Stomach (tissue), 4 donors: ENCODE measurements at regions not wholly inside any gene's neighbourhood (a gene's known extent, or its start where the extent isn't known, plus 50 kb on each side); places are given as distances from the start of the nearest gene placed in this dataset.

Experiments used
- EP300 ChIP-seq: sonication (generic); formaldehyde crosslinking; IDR thresholded peaks from one replicate; pipeline ENCODE4 v1.6.1; 2017; ENCODE audit warnings: antibody characterized with exemption
- POLR2A ChIP-seq, 4 donors: fragments of 450-650 bp; IDR thresholded peaks; one replicate each; pipeline ENCODE4 v1.6.1; 2016; ENCODE audit warnings: antibody characterized with exemption in 4 of 4, control low read depth in 2 of 4, mild to moderate bottlenecking in 1 of 4, moderate library complexity in 1 of 4
- POLR2AphosphoS5 ChIP-seq, 3 donors: sonication (generic); formaldehyde crosslinking; IDR thresholded peaks; one replicate each; pipeline ENCODE4 v1.6.1; 2016; ENCODE audit warnings: antibody characterized with exemption in 3 of 3
- TF ChIP-seq, protein P1 (sequence below), 7 experiments: fragments of 450-650 bp in 4 of 7; fragments of 200-600 bp in 3 of 7; sonication (generic) in 3 of 7; IDR thresholded peaks; one replicate each; pipeline ENCODE4 v1.5.1; 2016 to 2019; ENCODE audit warnings: antibody characterized with exemption in 7 of 7, control low read depth in 2 of 7, mild to moderate bottlenecking in 1 of 7

DNA sequence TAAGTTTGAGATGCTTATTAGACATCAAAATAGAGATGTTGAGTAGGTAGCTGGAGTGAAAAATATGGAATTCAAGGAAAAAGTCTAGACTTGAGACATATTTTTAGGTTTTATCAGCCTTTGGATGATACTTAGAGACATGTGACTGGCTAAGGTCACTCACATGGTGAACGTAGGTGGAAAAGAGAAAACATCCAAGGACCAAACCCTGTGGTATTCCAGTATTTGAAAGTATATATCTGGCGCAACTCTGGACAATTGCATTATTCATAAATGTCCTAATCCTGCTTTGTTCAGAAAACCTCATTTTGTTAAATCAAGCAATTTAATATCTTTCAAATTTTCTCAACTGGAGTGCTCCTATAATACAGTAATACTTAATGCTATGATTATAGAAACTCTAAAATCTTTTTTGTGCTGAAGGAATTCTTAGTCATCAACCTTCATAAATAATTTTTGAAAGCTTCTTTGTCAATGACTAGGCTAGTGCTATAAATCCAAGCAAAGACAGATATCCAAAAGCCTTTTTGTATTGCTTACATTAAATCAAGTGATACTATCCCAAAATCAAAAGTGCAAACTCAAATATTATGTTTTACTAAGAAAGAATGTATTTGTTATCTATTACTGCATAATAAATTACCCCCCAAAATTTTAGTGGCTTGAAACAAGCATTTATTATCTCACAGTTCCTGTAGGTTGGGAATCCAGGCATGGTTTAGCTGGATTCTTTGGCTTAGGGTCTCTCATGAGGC is 452.0 kb downstream of the ENC1 start:
- TF ChIP-seq, protein P1, sequence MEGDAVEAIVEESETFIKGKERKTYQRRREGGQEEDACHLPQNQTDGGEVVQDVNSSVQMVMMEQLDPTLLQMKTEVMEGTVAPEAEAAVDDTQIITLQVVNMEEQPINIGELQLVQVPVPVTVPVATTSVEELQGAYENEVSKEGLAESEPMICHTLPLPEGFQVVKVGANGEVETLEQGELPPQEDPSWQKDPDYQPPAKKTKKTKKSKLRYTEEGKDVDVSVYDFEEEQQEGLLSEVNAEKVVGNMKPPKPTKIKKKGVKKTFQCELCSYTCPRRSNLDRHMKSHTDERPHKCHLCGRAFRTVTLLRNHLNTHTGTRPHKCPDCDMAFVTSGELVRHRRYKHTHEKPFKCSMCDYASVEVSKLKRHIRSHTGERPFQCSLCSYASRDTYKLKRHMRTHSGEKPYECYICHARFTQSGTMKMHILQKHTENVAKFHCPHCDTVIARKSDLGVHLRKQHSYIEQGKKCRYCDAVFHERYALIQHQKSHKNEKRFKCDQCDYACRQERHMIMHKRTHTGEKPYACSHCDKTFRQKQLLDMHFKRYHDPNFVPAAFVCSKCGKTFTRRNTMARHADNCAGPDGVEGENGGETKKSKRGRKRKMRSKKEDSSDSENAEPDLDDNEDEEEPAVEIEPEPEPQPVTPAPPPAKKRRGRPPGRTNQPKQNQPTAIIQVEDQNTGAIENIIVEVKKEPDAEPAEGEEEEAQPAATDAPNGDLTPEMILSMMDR (IDR thresholded peaks at IDR 0.05): no peak
- TF ChIP-seq POLR2A (IDR thresholded peaks at IDR 0.05): no peak
- no peak for TF ChIP-seq EP300
- TF ChIP-seq POLR2AphosphoS5 (IDR thresholded peaks at IDR 0.05): no peak
